ENCODE measurements at regions not wholly inside any gene's neighbourhood (a gene's known extent, or its start where the extent isn't known, plus 50 kb on each side); places are given as distances from the start of the nearest gene placed in this dataset.
A peak's percentile ranks its signal among the peaks of the same experiment; 100 is the strongest.

GRCh38 chr1:39146681-39147080, 57.8 kb upstream of the MACF1 start:
- Histone ChIP-seq H3K4me3 (no peak overlapping the region), H3K27ac (ENCODE audit: low read depth in 1 of 2, low read length in 1 of 2) (no peak overlapping the region), H3K9ac (ENCODE audit: insufficient read depth in 1 of 2, low read length in 2 of 2) (no peak overlapping the region), H3K36me3 (ENCODE audit: control insufficient read depth in 4 of 4, insufficient read depth in 4 of 4, low read length in 4 of 4) (no peaks in the 10 kb centered on the region), H3K4me1 (ENCODE audit: control insufficient read depth in 5 of 5, insufficient read depth in 5 of 5, low read length in 5 of 5) (peaks cover 18 to 55% (median 25%) of the 10 kb centered on the region in 5 donors), H3K9me3 (ENCODE audit: control insufficient read depth in 4 of 4, insufficient read depth in 3 of 4, low read length in 3 of 4) (no peaks in the 10 kb centered on the region), H3K27me3 (ENCODE audit: control insufficient read depth in 3 of 3, insufficient read depth in 3 of 3, low read length in 2 of 3) (no peaks in the 10 kb centered on the region)
- TF ChIP-seq, protein P1, sequence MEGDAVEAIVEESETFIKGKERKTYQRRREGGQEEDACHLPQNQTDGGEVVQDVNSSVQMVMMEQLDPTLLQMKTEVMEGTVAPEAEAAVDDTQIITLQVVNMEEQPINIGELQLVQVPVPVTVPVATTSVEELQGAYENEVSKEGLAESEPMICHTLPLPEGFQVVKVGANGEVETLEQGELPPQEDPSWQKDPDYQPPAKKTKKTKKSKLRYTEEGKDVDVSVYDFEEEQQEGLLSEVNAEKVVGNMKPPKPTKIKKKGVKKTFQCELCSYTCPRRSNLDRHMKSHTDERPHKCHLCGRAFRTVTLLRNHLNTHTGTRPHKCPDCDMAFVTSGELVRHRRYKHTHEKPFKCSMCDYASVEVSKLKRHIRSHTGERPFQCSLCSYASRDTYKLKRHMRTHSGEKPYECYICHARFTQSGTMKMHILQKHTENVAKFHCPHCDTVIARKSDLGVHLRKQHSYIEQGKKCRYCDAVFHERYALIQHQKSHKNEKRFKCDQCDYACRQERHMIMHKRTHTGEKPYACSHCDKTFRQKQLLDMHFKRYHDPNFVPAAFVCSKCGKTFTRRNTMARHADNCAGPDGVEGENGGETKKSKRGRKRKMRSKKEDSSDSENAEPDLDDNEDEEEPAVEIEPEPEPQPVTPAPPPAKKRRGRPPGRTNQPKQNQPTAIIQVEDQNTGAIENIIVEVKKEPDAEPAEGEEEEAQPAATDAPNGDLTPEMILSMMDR (IDR thresholded peaks at IDR 0.05; ENCODE audit: control extremely low read depth, extremely low read depth) = no peak
- no peak for ATAC-seq (ENCODE audit: insufficient read depth, low FRiP score)
- DNase-seq = no peak

GRCh38 chr1:39147099-39148025, 57.1 kb upstream of the MACF1 start:
- TF ChIP-seq, protein P1 (IDR thresholded peaks at IDR 0.05; ENCODE audit: control extremely low read depth, extremely low read depth) = no peak
- peak overlapping the region in 1 of 2 donors; percentile 33 for H3K27ac ChIP-seq (ENCODE audit: low read depth in 1 of 2, low read length in 1 of 2)

DNA sequence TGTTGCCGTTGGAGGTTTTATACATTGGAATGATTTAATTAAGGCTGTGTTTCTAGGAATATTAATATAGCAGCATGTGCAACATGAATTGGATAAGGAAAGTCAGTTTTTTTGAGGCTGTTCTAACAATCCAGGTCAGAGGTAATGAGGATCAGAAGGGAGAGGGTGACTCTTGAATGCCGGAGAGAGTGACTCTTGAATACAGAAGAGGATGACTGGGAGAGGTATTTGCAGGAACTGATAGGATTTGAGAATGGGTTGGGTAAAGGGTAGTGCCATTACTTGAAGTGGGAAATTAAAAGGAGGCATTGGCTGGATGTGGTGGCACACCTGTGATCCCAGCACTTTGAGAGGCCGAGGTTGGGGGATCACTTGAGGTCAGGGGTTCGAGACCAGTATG, 55.6 kb upstream of the MACF1 start:
- H3K36me3 ChIP-seq (ENCODE audit: control insufficient read depth in 4 of 4, insufficient read depth in 4 of 4, low read length in 4 of 4) = no peaks in the 10 kb centered on the region
- H3K9ac ChIP-seq (ENCODE audit: insufficient read depth in 1 of 2, low read length in 2 of 2) = no peak overlapping the region
- TF ChIP-seq, protein P1 (IDR thresholded peaks at IDR 0.05; ENCODE audit: control extremely low read depth, extremely low read depth) = no peak
- ATAC-seq (ENCODE audit: insufficient read depth, low FRiP score) (no peak), DNase-seq (no peak)
- H3K4me1 ChIP-seq (ENCODE audit: control insufficient read depth in 5 of 5, insufficient read depth in 5 of 5, low read length in 5 of 5) = peaks cover 23 to 57% (median 33%) of the 10 kb centered on the region in 5 donors
- no peaks in the 10 kb centered on the region for H3K9me3 ChIP-seq (ENCODE audit: control insufficient read depth in 4 of 4, insufficient read depth in 3 of 4, low read length in 3 of 4)
- no peaks in the 10 kb centered on the region for H3K27me3 ChIP-seq (ENCODE audit: control insufficient read depth in 3 of 3, insufficient read depth in 3 of 3, low read length in 2 of 3)
- H3K4me3 ChIP-seq = no peak overlapping the region
- H3K27ac ChIP-seq (ENCODE audit: low read depth in 1 of 2, low read length in 1 of 2) = no peak overlapping the region
- 72 to 87% methylated on average over 4 of the region's 4 CpGs for WGBS, 2 donors

More at GRCh38 chr1:39147099-39148025, 57.1 kb upstream of the MACF1 start:
- Histone ChIP-seq H3K27me3 (ENCODE audit: control insufficient read depth in 3 of 3, insufficient read depth in 3 of 3, low read length in 2 of 3) (no peaks in the 10 kb centered on the region), H3K36me3 (ENCODE audit: control insufficient read depth in 4 of 4, insufficient read depth in 4 of 4, low read length in 4 of 4) (no peaks in the 10 kb centered on the region), H3K4me1 (ENCODE audit: control insufficient read depth in 5 of 5, insufficient read depth in 5 of 5, low read length in 5 of 5) (peaks cover 15 to 53% (median 24%) of the 10 kb centered on the region in 5 donors), H3K9ac (ENCODE audit: insufficient read depth in 1 of 2, low read length in 2 of 2) (no peak overlapping the region), H3K4me3 (no peak overlapping the region), H3K9me3 (ENCODE audit: control insufficient read depth in 4 of 4, insufficient read depth in 3 of 4, low read length in 3 of 4) (no peaks in the 10 kb centered on the region)
- no peak for ATAC-seq (ENCODE audit: insufficient read depth, low FRiP score)
- 71 to 76% methylated on average over 3 of the region's 3 CpGs for WGBS, 2 donors
- DNase-seq = no peak

All from lung (tissue), 11 donors.